ENCODE measurements at regions not wholly inside any gene's neighbourhood (a gene's known extent, or its start where the extent isn't known, plus 50 kb on each side); places are given as distances from the start of the nearest gene placed in this dataset.

GRCh38 chr5:8362495-8362894 lies 493.5 kb downstream of the MTRR start:
- Histone ChIP-seq H3K36me3 (no peaks in the 10 kb centered on the region), H3K27me3 (no peaks in the 10 kb centered on the region), H3K4me3 (no peak overlapping the region), H3K4me1 (no peaks in the 10 kb centered on the region), H3K27ac (no peak overlapping the region), H3K9me3 (no peaks in the 10 kb centered on the region)
- TF ChIP-seq CTCF (IDR thresholded peaks at IDR 0.05) = no peak
- DNase-seq = no peak
- intact Hi-C loops (cut with DNase I; ENCODE audit: low total_unique reads) = no loop called here

DNA sequence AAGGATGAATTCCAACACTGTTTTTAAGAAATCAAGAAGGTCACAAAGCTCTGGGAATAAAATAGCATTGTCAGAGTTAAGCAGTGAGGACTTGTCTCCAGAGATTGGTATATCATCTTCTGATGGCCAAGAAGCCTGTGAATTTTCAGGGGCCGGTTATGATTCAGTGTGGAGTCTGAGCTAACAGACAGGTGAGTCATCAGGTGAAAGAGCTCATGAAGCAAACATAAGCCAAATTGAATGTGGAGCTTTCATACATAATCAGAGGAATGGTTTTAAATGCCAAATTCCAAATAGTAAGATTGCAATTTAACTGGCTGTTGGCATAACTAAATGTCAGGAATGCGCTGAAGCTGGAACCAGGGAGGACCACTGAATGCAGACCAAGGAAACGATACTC lies 494.2 kb downstream of the MTRR start:
- Histone ChIP-seq H3K27ac (no peak overlapping the region), H3K36me3 (no peaks in the 10 kb centered on the region), H3K4me3 (no peak overlapping the region), H3K9me3 (no peaks in the 10 kb centered on the region), H3K4me1 (no peaks in the 10 kb centered on the region), H3K27me3 (no peaks in the 10 kb centered on the region)
- intact Hi-C loops (cut with DNase I; ENCODE audit: low total_unique reads) = no loop called here
- DNase-seq = no peak
- no peak for TF ChIP-seq CTCF (IDR thresholded peaks at IDR 0.05)

DNA sequence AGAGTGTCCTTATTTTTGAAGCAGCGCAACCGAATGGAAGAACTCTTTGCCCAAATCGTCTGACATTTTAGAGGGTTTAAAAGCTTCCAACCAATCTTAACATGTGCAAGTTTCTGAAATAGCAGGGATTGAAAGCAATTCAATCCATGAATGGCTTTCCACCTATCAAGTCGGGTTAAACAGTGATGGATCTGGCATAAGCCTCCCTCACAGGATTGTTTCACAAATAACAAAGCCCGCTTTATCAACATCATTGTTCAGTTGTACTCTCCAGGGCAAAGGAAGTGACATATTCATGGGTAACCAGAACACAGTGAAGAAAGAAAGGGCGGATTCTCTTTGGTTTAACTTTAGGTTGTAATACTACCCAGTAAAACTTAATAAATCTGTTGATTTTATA lies 497.3 kb downstream of the MTRR start:
- Histone ChIP-seq H3K27me3 (no peaks in the 10 kb centered on the region), H3K4me1 (no peaks in the 10 kb centered on the region), H3K9me3 (no peaks in the 10 kb centered on the region), H3K27ac (no peak overlapping the region), H3K36me3 (no peaks in the 10 kb centered on the region), H3K4me3 (no peak overlapping the region)
- no peak for DNase-seq
- TF ChIP-seq CTCF (IDR thresholded peaks at IDR 0.05) = no peak
- intact Hi-C loops (cut with DNase I; ENCODE audit: low total_unique reads) = no loop called here

DNA sequence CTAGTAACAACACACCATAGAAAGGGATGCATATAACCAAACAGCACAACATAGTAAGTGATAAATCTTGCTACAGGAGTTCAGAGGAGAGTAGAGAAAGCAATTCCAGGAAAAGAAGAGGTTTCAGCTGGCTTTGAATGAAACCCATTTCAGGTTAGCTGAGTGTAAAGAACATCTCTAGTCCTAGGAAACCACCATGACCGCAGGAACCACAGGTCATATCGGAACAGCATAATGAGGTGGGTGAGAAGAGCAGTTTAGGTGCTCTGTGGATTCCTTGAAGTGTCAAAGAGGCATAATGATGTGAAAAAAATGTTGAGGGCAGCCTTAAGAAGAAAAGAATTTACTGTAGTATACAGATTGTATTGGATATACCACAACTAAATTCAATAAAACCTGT lies 507.5 kb downstream of the MTRR start:
- DNase-seq = no peak
- TF ChIP-seq CTCF (IDR thresholded peaks at IDR 0.05) = no peak
- H3K9me3 ChIP-seq = no peaks in the 10 kb centered on the region
- H3K27ac ChIP-seq = no peak overlapping the region
- H3K4me1 ChIP-seq = no peaks in the 10 kb centered on the region
- no peak overlapping the region for H3K4me3 ChIP-seq
- no peaks in the 10 kb centered on the region for H3K36me3 ChIP-seq
- intact Hi-C loops (cut with DNase I; ENCODE audit: low total_unique reads) = no loop called here
- no peaks in the 10 kb centered on the region for H3K27me3 ChIP-seq

GRCh38 chr5:8381972-8382371 lies 513.0 kb downstream of the MTRR start:
- DNase-seq = no peak
- no peaks in the 10 kb centered on the region for H3K4me1 ChIP-seq
- H3K4me3 ChIP-seq = no peak overlapping the region
- TF ChIP-seq CTCF (IDR thresholded peaks at IDR 0.05) = no peak
- H3K27ac ChIP-seq = no peak overlapping the region
- intact Hi-C loops (cut with DNase I; ENCODE audit: low total_unique reads) = no loop called here
- no peaks in the 10 kb centered on the region for H3K36me3 ChIP-seq
- H3K27me3 ChIP-seq = no peaks in the 10 kb centered on the region
- H3K9me3 ChIP-seq = no peaks in the 10 kb centered on the region

DNA sequence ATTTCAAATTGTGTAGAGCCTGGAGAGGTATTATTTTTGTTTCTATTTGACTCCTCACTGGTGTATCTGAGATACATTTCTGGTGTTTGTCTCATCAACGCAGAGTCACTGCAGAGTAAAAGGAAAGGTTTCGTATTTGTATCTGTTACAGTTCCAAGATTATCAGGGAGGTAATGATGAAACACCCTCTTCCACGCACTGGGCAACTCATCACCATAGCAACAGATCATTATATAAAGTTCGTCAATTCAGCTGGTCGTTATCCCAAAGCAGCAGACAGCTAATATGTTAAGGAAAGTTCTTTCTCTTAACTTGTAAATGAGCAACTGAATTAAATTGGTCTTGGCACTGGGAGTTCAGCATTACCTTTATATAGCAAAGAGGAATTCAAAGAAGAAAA lies 513.5 kb downstream of the MTRR start:
- Histone ChIP-seq H3K9me3 (no peaks in the 10 kb centered on the region), H3K4me3 (no peak overlapping the region), H3K4me1 (no peaks in the 10 kb centered on the region), H3K36me3 (no peaks in the 10 kb centered on the region), H3K27ac (no peak overlapping the region), H3K27me3 (no peaks in the 10 kb centered on the region)
- DNase-seq = no peak
- intact Hi-C loops (cut with DNase I; ENCODE audit: low total_unique reads) = no loop called here
- TF ChIP-seq CTCF (IDR thresholded peaks at IDR 0.05) = no peak

All from tibial artery (tissue), 4 donors.